A673 (cell line): ENCODE measurements at regions not wholly inside any gene's neighbourhood (a gene's known extent, or its start where the extent isn't known, plus 50 kb on each side); places are given as distances from the start of the nearest gene placed in this dataset.

ENCODE experiments used
- CTCF ChIP-seq: fragments of 300-800, 200-600 bp; sonication (generic); conservative IDR thresholded peaks from 2 replicates; pipeline ENCODE4 v1.5.1; 2017; ENCODE audit warnings: low read depth, mild to moderate bottlenecking, antibody characterized with exemption, low read length, moderate library complexity, mixed read lengths
- EZH2 ChIP-seq: fragments of 200-600 bp; sonication (generic); IDR thresholded peaks from 2 replicates; pipeline ENCODE4 v1.6.1; 2017; ENCODE audit warnings: borderline replicate concordance, low read depth, mild to moderate bottlenecking, mixed read lengths, antibody characterized with exemption, low read length; ENCODE audit not compliant: poor library complexity, severe bottlenecking

GRCh38 chr12:105451798-105452197, 121.3 kb downstream of the C12orf75 start:
- no peak for TF ChIP-seq CTCF
- no peak for TF ChIP-seq EZH2
